K562 (cell line): ENCODE measurements at regions not wholly inside any gene's neighbourhood (a gene's known extent, or its start where the extent isn't known, plus 50 kb on each side); places are given as distances from the start of the nearest gene placed in this dataset.

Experiments used
- ATAC-seq: fragments of 200-7000 bp; cut with Tn5 transposase; 3 replicates; pipeline ENCODE4 v1.9.1; 2020; ENCODE audit warnings: moderate library complexity
- BruUV-seq: library from RNA; stranded (reverse); fragments of 400-500 nt; replicated peaks from 2 replicates; lab custom pipeline; 2021; lab: Mats Ljungman, UMichigan
- CTCF ChIA-PET: fragments of 300-600 bp; formaldehyde crosslinking; extraction: SDS; loops from one replicate; lab custom pipeline; 2021; ENCODE audit warnings: low intra/inter-chr PET ratio; lab: Yijun Ruan, JAX
- POLR2A ChIA-PET: fragments of 300-600, 350-650 bp; sonication (Branson Sonifier 250); formaldehyde crosslinking; extraction: SDS; loops from one replicate; lab custom pipeline; 2021; ENCODE audit warnings: antibody characterized with exemption, inconsistent platforms; lab: Yijun Ruan, JAX
- DNase-seq, 4 experiments: peaks; one replicate each; pipeline versions ENCODE4 v3.0.0 to v3.0.0-alpha.2; 2011 to 2018; ENCODE audit warnings: low spot score in 3 of 4, mixed read lengths in 3 of 4; ENCODE audit errors: extremely low read depth in 1 of 4
- FAIRE-seq: peaks from 2 replicates; lab custom pipeline; 2011; peaks lifted over from hg19 to GRCh38; lab: Jason Lieb, UNC
- H2AFZ ChIP-seq: 2 replicates; pipeline ENCODE4 v1.6.0; 2011; ENCODE audit warnings: low read depth, low read length, control low read depth, inconsistent platforms
- H3K27ac ChIP-seq: fragments of 200-600 bp; 3 replicates; pipeline ENCODE4 v1.8.0; 2011; ENCODE audit warnings: low read depth, mild to moderate bottlenecking, control low read depth, inconsistent platforms, low read length, moderate library complexity, mixed read lengths; ENCODE audit errors: extremely low read depth
- H3K27me3 ChIP-seq, 2 experiments: fragments of 300-600 bp in 1 of 2; 2 replicates in 1 of 2; 3 replicates in 1 of 2; pipeline versions ENCODE4 v1.6.0 to v1.8.0; 2011; ENCODE audit warnings: inconsistent platforms in 2 of 2, low read length in 2 of 2, mild to moderate bottlenecking in 1 of 2, mixed read lengths in 1 of 2, moderate library complexity in 1 of 2; ENCODE audit not compliant: control insufficient read depth in 2 of 2, insufficient read depth in 2 of 2
- H3K36me3 ChIP-seq: fragments of 300-600 bp; 3 replicates; pipeline ENCODE4 v1.8.0; 2011; ENCODE audit warnings: mild to moderate bottlenecking, low read length, inconsistent platforms; ENCODE audit not compliant: control insufficient read depth, insufficient read depth
- H3K4me1 ChIP-seq, 2 experiments: fragments of 200-600 bp in 1 of 2; replicated peaks in 1 of 2; 2 replicates in 1 of 2; 3 replicates in 1 of 2; pipeline versions ENCODE4 v1.5.1 to v1.8.0; 2011; ENCODE audit warnings: inconsistent platforms in 2 of 2, low read length in 2 of 2, mild to moderate bottlenecking in 1 of 2, mixed read lengths in 1 of 2, moderate library complexity in 1 of 2; ENCODE audit not compliant: control insufficient read depth in 2 of 2, insufficient read depth in 2 of 2
- H3K4me2 ChIP-seq: 2 replicates; pipeline ENCODE4 v1.6.1; 2011; ENCODE audit warnings: low read length, control low read depth, inconsistent platforms, mixed read lengths; ENCODE audit not compliant: insufficient read depth
- H3K4me3 ChIP-seq: fragments of 200-600 bp; sonication (generic), shearing (Covaris generic); 2 replicates; pipeline ENCODE4 v1.5.1; 2016; ENCODE audit warnings: control low read depth, inconsistent platforms
- H3K79me2 ChIP-seq: fragments of 200-600 bp; 3 replicates; pipeline ENCODE4 v1.8.0; 2011; ENCODE audit warnings: low read length, inconsistent platforms; ENCODE audit not compliant: control insufficient read depth, insufficient read depth
- H3K9ac ChIP-seq, 2 experiments: 2 replicates each; pipeline versions ENCODE4 v1.6.0 to v1.6.1; 2011; ENCODE audit warnings: low read depth in 2 of 2, low read length in 2 of 2, control low read depth in 1 of 2, inconsistent platforms in 1 of 2, mild to moderate bottlenecking in 1 of 2, mixed read lengths in 1 of 2; ENCODE audit not compliant: insufficient read depth in 1 of 2
- H3K9me1 ChIP-seq: one replicate; pipeline ENCODE4 v1.6.0; 2011; ENCODE audit warnings: inconsistent platforms, mild to moderate bottlenecking, low read length, moderate library complexity; ENCODE audit not compliant: control insufficient read depth, insufficient read depth
- H3K9me3 ChIP-seq: replicated peaks from 2 replicates; pipeline ENCODE4 v1.5.1; 2011; ENCODE audit warnings: low read depth, low read length, inconsistent platforms; ENCODE audit not compliant: control insufficient read depth, insufficient read depth
- H4K20me1 ChIP-seq: replicated peaks from 2 replicates; pipeline ENCODE4 v1.6.1; 2011; ENCODE audit warnings: low read length, inconsistent platforms, mixed read lengths; ENCODE audit not compliant: control insufficient read depth, insufficient read depth
- ARHGAP35 ChIP-seq: fragments of 450-650 bp; IDR thresholded peaks from 2 replicates; pipeline ENCODE4 v1.6.1; 2018; ENCODE audit not compliant: partially characterized antibody
- CHD2 ChIP-seq: IDR thresholded peaks from 2 replicates; pipeline ENCODE4 v1.6.1; 2011; ENCODE audit warnings: low read depth, low read length
- FUS ChIP-seq: fragments of 200-400 bp; formaldehyde crosslinking; optimal IDR thresholded peaks from 2 replicates; pipeline ENCODE3; 2017; ENCODE audit warnings: low read depth, low read length
- KLF1 ChIP-seq: fragments of 450-650 bp; IDR thresholded peaks from 2 replicates; pipeline ENCODE4 v1.6.1; 2016; ENCODE audit warnings: missing genetic modification characterization, missing compliant biosample characterization
- NCOA2 ChIP-seq, 2 experiments: fragments of 450-650 bp; IDR thresholded peaks; 2 replicates each; pipeline ENCODE4 v1.6.1; 2018; ENCODE audit warnings: mild to moderate bottlenecking in 2 of 2, moderate library complexity in 1 of 2; ENCODE audit not compliant: partially characterized antibody in 2 of 2
- OTX1 ChIP-seq: fragments of 450-650 bp; formaldehyde crosslinking; IDR thresholded peaks from 2 replicates; pipeline ENCODE4 v1.4.0; 2022; ENCODE audit warnings: mild to moderate bottlenecking
- TCF7L2 ChIP-seq: fragments of 150-350 bp; IDR thresholded peaks from 2 replicates; pipeline ENCODE4 v1.6.1; 2016; ENCODE audit warnings: low read depth, mild to moderate bottlenecking, low read length, moderate library complexity
- THAP12 ChIP-seq: fragments of 250-450 bp; sonication (Bioruptor Pico); IDR thresholded peaks from 2 replicates; pipeline ENCODE4 v1.9.0; 2021; ENCODE audit warnings: mild to moderate bottlenecking, inconsistent platforms
- USF1 ChIP-seq: sonication (generic); formaldehyde crosslinking; IDR thresholded peaks from 2 replicates; pipeline ENCODE4 v1.9.0; 2022; ENCODE audit warnings: mild to moderate bottlenecking, missing genetic modification reagents
- in situ Hi-C: fragments of 300-500 bp; cut with MboI; formaldehyde crosslinking; loops from 4 replicates; pipeline ENCODE4 v1.15.0; 2018; ENCODE audit warnings: inconsistent platforms, mixed read lengths
- intact Hi-C: fragments of 100-400 bp; cut with micrococcal nuclease; formaldehyde crosslinking; loops from 2 replicates; pipeline ENCODE4 v1.14.2; 2022

DNA sequence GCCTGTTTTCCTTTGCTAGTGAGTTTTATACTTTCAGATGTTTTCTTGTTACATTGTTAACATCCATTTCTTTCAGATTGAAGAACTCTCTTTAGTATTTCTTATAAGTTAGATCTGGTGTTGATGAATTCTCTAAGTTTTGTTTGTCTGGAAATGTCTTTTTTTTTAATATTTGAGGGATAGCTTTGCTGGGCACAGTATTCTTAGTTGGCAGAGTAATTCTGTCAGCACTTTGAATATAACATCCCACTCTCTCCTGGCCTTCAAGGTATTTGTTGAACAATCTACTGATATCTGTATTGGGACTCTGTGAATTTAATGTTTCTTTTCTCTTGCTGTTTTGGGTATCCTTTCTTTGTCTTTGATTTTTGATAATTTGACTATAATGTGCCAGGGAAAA is 79.4 kb upstream of the UST start:
- Histone ChIP-seq H3K79me2 (no peaks in the 10 kb centered on the region), H3K4me2 (no peak overlapping the region), H3K27ac (no peak overlapping the region), H3K36me3 (no peaks in the 10 kb centered on the region), H2AFZ (no peak overlapping the region), H3K4me1 (no peaks in the 10 kb centered on the region), H3K4me3 (no peak overlapping the region), H3K27me3 (no peaks in the 10 kb centered on the region), H3K9me3 (peaks cover 5% of the 10 kb centered on the region; the same call in 1 of the 2 replicates), H4K20me1 (no peaks in the 10 kb centered on the region), H3K9me1 (no peaks in the 10 kb centered on the region), H3K9ac (no peak overlapping the region)
- in situ Hi-C loops = no loop called here
- ATAC-seq = no peak
- TF ChIP-seq TCF7L2 = no peak
- TF ChIP-seq CHD2 = no peak
- no peak for TF ChIP-seq THAP12
- TF ChIP-seq OTX1 (CRISPR knock-in tag) = no peak
- no peak for TF ChIP-seq USF1 (CRISPR knock-in tag)
- no peak for TF ChIP-seq KLF1
- no peak for TF ChIP-seq FUS
- TF ChIP-seq ARHGAP35 = no peak
- TF ChIP-seq NCOA2 (IDR thresholded peaks at IDR 0.05; ENCODE audit: partially characterized antibody in 2 of 2) = no peak
- POLR2A ChIA-PET = no interaction called here
- BruUV-seq = no TSS peak
- DNase-seq = no peak
- intact Hi-C loops = no loop called here
- FAIRE-seq = no peak
- CTCF ChIA-PET = no interaction called here
